Right lobe of liver (tissue), 6 donors: ENCODE measurements at regions not wholly inside any gene's neighbourhood (a gene's known extent, or its start where the extent isn't known, plus 50 kb on each side); places are given as distances from the start of the nearest gene placed in this dataset.

Experiments used
- ATAC-seq, 4 donors: fragments of 200-7000 bp; cut with Tn5 transposase; one replicate each; pipeline ENCODE4 v1.9.1; 2020; ENCODE audit warnings: mild to moderate bottlenecking in 4 of 4, moderate library complexity in 4 of 4
- DNase-seq, 3 donors: peaks; one replicate each; pipeline ENCODE4 v3.0.0-alpha.2; 2020
- H3K27ac ChIP-seq, 3 donors: fragments of 200-600 bp; one replicate each; pipeline ENCODE4 v1.8.0; 2022
- H3K27me3 ChIP-seq, 2 donors: fragments of 200-600 bp; one replicate each; pipeline ENCODE4 v1.8.0; 2022
- H3K36me3 ChIP-seq, 4 donors: fragments of 200-600 bp; sonication (generic) in 1 of 4; one replicate each; pipeline versions ENCODE4 v1.5.1 to v1.8.0; 2017 to 2022; ENCODE audit warnings: control low read depth in 1 of 4
- H3K4me1 ChIP-seq, 4 donors: fragments of 200-600 bp; sonication (generic) in 1 of 4; one replicate each; pipeline versions ENCODE4 v1.5.1 to v1.8.0; 2017 to 2022; ENCODE audit warnings: control low read depth in 1 of 4
- H3K4me3 ChIP-seq, 3 donors: fragments of 200-600 bp; one replicate each; pipeline ENCODE4 v1.8.0; 2022
- H3K9me3 ChIP-seq, 4 donors: fragments of 200-600 bp; sonication (generic) in 1 of 4; one replicate each; pipeline versions ENCODE4 v1.5.1 to v1.8.0; 2017 to 2022; ENCODE audit warnings: control low read depth in 1 of 4
- POLR2A ChIP-seq: fragments of 450-650 bp; IDR thresholded peaks from one replicate; pipeline ENCODE4 v1.6.1; 2017; ENCODE audit warnings: antibody characterized with exemption, mild to moderate bottlenecking
- WGBS: methylation state at CpG from one replicate; pipeline ENCODE4 v1.1.6; 2018; ENCODE audit warnings: low coverage, low lambda C conversion rate; ENCODE audit not compliant: insufficient coverage; ENCODE audit errors: missing lambda C conversion rate; 5-methylcytosine and 5-hydroxymethylcytosine counted together
- intact Hi-C, 2 donors: fragments of 100-400 bp; cut with DNase I; formaldehyde crosslinking; loops; one replicate each; pipeline versions ENCODE4 v1.11.2 to v1.14.1; 2022
- TF ChIP-seq, protein P1 (sequence below), 4 donors: fragments of 200-600 bp in 3 of 4; fragments of 450-650 bp in 1 of 4; IDR thresholded peaks; one replicate each; pipeline versions ENCODE4 v1.5.1 to v1.8.0; 2016 to 2022; ENCODE audit warnings: antibody characterized with exemption in 4 of 4, mild to moderate bottlenecking in 2 of 4
- donor health status: DM: no; HTN: yes; CAD: no.
- donor health status: DM: no; HTN: no; CAD: no.
- donor health status: DM: no; HTN: no; CAD: no.
- donor health status: DM: no; HTN: yes; CAD: no.
- donor health status: DM: no; HTN: yes; CAD: no.

DNA sequence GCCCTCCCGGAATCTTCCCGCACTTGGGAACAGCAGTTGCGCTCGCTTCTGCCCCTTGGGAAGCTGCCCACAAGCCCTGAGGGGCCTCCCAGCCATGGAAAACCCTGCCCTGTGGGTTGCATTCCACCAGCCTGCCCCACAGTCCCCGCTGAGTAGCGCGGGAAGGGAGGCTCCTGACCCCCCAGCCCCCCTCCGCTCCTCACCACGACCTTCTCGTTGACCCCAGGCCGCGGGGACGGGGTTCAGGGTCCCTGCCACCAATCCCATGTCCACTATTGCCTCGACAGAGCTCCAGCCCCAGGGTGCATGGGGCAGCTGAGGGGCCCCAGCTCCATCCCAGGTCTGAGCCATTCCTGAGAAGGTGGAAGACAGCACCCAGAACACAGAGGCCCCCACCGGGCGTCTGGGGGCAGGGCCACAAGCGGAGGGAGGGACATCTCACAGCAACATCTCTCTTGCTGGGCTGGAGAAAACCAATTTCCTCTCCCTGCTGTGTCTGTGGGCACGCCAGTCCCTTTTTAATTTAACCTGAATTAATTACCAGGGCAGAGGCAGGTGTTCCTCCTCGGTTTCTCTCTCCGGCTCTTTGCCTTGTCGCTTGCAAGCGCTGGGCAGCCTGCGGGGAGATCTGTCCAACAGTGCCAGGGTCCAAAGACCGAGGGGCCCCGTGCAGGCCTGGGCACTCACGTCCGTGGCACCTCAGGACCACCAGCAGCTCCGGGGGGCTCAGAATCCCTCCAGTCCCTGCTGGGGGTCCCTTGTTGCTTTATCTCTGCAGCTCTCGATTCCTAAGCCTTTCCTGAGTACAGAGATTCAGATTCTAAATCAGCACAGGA lies 57.9 kb downstream of the FOXL3 start:
- DNase-seq (no peak), ATAC-seq (no peak)
- H3K36me3 ChIP-seq, result no peaks in the 10 kb centered on the region
- no peaks in the 10 kb centered on the region for H3K9me3 ChIP-seq
- H3K27ac ChIP-seq, result no peak overlapping the region
- TF ChIP-seq POLR2A, result no peak
- TF ChIP-seq, protein P1, sequence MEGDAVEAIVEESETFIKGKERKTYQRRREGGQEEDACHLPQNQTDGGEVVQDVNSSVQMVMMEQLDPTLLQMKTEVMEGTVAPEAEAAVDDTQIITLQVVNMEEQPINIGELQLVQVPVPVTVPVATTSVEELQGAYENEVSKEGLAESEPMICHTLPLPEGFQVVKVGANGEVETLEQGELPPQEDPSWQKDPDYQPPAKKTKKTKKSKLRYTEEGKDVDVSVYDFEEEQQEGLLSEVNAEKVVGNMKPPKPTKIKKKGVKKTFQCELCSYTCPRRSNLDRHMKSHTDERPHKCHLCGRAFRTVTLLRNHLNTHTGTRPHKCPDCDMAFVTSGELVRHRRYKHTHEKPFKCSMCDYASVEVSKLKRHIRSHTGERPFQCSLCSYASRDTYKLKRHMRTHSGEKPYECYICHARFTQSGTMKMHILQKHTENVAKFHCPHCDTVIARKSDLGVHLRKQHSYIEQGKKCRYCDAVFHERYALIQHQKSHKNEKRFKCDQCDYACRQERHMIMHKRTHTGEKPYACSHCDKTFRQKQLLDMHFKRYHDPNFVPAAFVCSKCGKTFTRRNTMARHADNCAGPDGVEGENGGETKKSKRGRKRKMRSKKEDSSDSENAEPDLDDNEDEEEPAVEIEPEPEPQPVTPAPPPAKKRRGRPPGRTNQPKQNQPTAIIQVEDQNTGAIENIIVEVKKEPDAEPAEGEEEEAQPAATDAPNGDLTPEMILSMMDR (IDR thresholded peaks at IDR 0.05), result no peak
- peaks cover 0 to under 1% (median 0%) of the 10 kb centered on the region in 4 donors for H3K4me1 ChIP-seq
- no peaks in the 10 kb centered on the region for H3K27me3 ChIP-seq
- intact Hi-C loops, result no loop called here
- H3K4me3 ChIP-seq, result no peak overlapping the region
- 86% methylated on average over 16 of the region's 29 CpGs for WGBS

GRCh38 chr7:348480-348844 lies 58.5 kb downstream of the FOXL3 start:
- 96% methylated on average over 4 of the region's 11 CpGs for WGBS
- no peak overlapping the region for H3K27ac ChIP-seq
- no peak overlapping the region for H3K4me3 ChIP-seq
- intact Hi-C loops, result no loop called here
- DNase-seq, result no peak
- no peaks in the 10 kb centered on the region for H3K36me3 ChIP-seq
- no peaks in the 10 kb centered on the region for H3K9me3 ChIP-seq
- H3K4me1 ChIP-seq, result no peaks in the 10 kb centered on the region
- ATAC-seq, result no peak
- no peaks in the 10 kb centered on the region for H3K27me3 ChIP-seq
- TF ChIP-seq POLR2A, result no peak

DNA sequence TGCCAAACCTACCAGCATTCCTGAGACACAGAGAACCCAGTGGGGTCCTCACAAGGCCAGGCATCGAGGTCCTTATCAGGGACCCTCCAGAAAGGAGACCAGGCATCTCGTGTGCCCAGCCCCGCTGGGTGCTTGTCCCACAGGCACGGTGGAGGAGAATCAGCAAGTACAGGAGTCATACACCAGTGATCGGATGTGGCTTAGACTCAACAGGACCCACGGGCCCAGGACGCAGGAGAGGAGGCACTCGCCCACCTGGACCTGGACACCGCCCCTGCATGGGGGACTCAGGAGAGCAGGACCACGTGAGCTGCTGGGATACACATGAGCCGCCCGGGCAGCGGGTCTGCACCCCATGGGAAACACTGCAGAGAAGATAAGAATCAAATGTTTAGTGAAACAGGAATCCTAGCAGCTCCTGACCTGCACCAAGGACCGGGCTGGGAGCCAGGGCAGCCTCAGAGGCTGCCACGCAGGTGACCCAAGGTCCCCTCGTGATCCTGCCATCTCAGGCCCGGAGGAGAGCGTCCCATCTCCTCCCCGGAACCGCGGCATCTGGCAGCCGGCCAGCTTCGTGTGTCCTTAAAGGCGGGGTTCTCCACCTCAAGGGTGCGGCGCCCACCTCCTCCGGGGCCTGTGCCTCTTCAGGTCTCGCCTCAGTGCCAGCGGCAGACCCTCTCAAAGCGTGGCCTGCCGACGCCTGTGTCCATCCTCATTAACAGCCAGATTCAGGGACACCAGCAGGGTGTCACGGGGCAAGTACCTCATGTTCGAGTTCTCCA lies 59.2 kb downstream of the FOXL3 start:
- ATAC-seq, result no peak
- H3K27ac ChIP-seq, result no peak overlapping the region
- no peaks in the 10 kb centered on the region for H3K9me3 ChIP-seq
- H3K27me3 ChIP-seq, result no peaks in the 10 kb centered on the region
- WGBS, result no CpG with 5 or more reads among the region's 34 CpGs
- H3K4me3 ChIP-seq, result no peak overlapping the region
- no peak for DNase-seq
- no peaks in the 10 kb centered on the region for H3K36me3 ChIP-seq
- TF ChIP-seq POLR2A, result no peak
- TF ChIP-seq, protein P1 (IDR thresholded peaks at IDR 0.05), result no peak
- intact Hi-C loops, result no loop called here
- H3K4me1 ChIP-seq, result no peaks in the 10 kb centered on the region

- Histone ChIP-seq H3K27me3 (no peaks in the 10 kb centered on the region), H3K27ac (no peak overlapping the region), H3K4me1 (no peaks in the 10 kb centered on the region), H3K4me3 (no peak overlapping the region), H3K36me3 (no peaks in the 10 kb centered on the region), H3K9me3 (no peaks in the 10 kb centered on the region)
- TF ChIP-seq, protein P1 (IDR thresholded peaks at IDR 0.05), result no peak
- TF ChIP-seq POLR2A, result no peak
- intact Hi-C loops, result no loop called here
- 65% methylated on average over 18 of the region's 20 CpGs for WGBS
- ATAC-seq, result peak; percentile 31 to 56 (median 44)
- DNase-seq, result no peak
These were observed 61.3 kb downstream of the FOXL3 start for GRCh38 chr7:351256-351655.
